Endodermal cell (in vitro differentiated cells): ENCODE measurements at regions not wholly inside any gene's neighbourhood (a gene's known extent, or its start where the extent isn't known, plus 50 kb on each side); places are given as distances from the start of the nearest gene placed in this dataset.

Experiments used
- DNase-seq: peaks from one replicate; pipeline ENCODE4 v3.0.0-alpha.2; 2017
- H3K27ac ChIP-seq: 2 replicates; pipeline ENCODE4 v1.5.1; 2013; ENCODE audit warnings: mild to moderate bottlenecking, low read depth, low read length, moderate library complexity
- H3K27me3 ChIP-seq: 2 replicates; pipeline ENCODE4 v1.6.1; 2013; ENCODE audit warnings: mild to moderate bottlenecking, low read length, moderate library complexity; ENCODE audit not compliant: insufficient read depth, control insufficient read depth, poor library complexity, severe bottlenecking
- H3K36me3 ChIP-seq: 2 replicates; pipeline ENCODE4 v1.7.0; 2013; ENCODE audit warnings: mild to moderate bottlenecking, low read length, moderate library complexity; ENCODE audit not compliant: control insufficient read depth, insufficient read depth
- H3K4me1 ChIP-seq: one replicate; pipeline ENCODE4 v1.7.0; 2013; ENCODE audit warnings: low read length; ENCODE audit not compliant: control insufficient read depth, insufficient read depth
- H3K4me3 ChIP-seq: 2 replicates; pipeline ENCODE4 v1.5.1; 2013; ENCODE audit warnings: mild to moderate bottlenecking, low read length, moderate library complexity
- H3K9ac ChIP-seq: 2 replicates; pipeline ENCODE4 v1.6.1; 2013; ENCODE audit warnings: mild to moderate bottlenecking, low read length, moderate library complexity; ENCODE audit not compliant: poor library complexity, severe bottlenecking; ENCODE audit errors: extremely low read depth
- H3K9me3 ChIP-seq: 2 replicates; pipeline ENCODE4 v1.6.1; 2013; ENCODE audit warnings: mild to moderate bottlenecking, low read length, moderate library complexity; ENCODE audit not compliant: control insufficient read depth
- H3K27ac Mint-ChIP-seq: 2 replicates; pipeline ENCODE4 v1.8.0; 2020; ENCODE audit warnings: mixed read lengths
- H3K27me3 Mint-ChIP-seq: 2 replicates; pipeline ENCODE4 v1.8.0; 2021; ENCODE audit warnings: mild to moderate bottlenecking, mixed read lengths; ENCODE audit not compliant: insufficient read depth
- H3K36me3 Mint-ChIP-seq: 2 replicates; pipeline ENCODE4 v1.8.0; 2020; ENCODE audit warnings: low read depth, mixed read lengths
- H3K4me1 Mint-ChIP-seq: 2 replicates; pipeline ENCODE4 v1.8.0; 2020; ENCODE audit warnings: mixed read lengths
- H3K4me3 Mint-ChIP-seq: 2 replicates; pipeline ENCODE4 v1.8.0; 2020; ENCODE audit warnings: mild to moderate bottlenecking, moderate library complexity, mixed read lengths
- H3K9me3 Mint-ChIP-seq: 2 replicates; pipeline ENCODE4 v1.8.0; 2020; ENCODE audit warnings: mild to moderate bottlenecking, mixed read lengths
- CTCF ChIP-seq: fragments of 200-600 bp; sonication (generic); conservative IDR thresholded peaks from 2 replicates; pipeline ENCODE4 v1.5.0; 2021; ENCODE audit warnings: antibody characterized with exemption, mild to moderate bottlenecking
- WGBS, 2 experiments: methylation state at CpG; one replicate each; pipeline versions ENCODE4 v1.1.5 to v1.1.7; 2013; ENCODE audit warnings: missing lambda C conversion rate in 2 of 2, mixed read lengths in 1 of 2; ENCODE audit not compliant: insufficient coverage in 1 of 2, insufficient read length in 1 of 2; 5-methylcytosine and 5-hydroxymethylcytosine counted together

- Mint-ChIP-seq H3K36me3 (no peaks in the 10 kb centered on the region), H3K9me3 (peaks cover 8% of the 10 kb centered on the region), H3K27ac (no peak overlapping the region), H3K4me3 (no peak overlapping the region), H3K4me1 (no peaks in the 10 kb centered on the region), H3K27me3 (no peaks in the 10 kb centered on the region)
- no peak for TF ChIP-seq CTCF
- no peaks in the 10 kb centered on the region for H3K4me1 ChIP-seq
- no peak overlapping the region for H3K4me3 ChIP-seq
- H3K9me3 ChIP-seq = peaks cover 12% of the 10 kb centered on the region
- DNase-seq = no peak
- H3K36me3 ChIP-seq = no peaks in the 10 kb centered on the region
- H3K9ac ChIP-seq = no peak overlapping the region
- no peak overlapping the region for H3K27ac ChIP-seq
- no peaks in the 10 kb centered on the region for H3K27me3 ChIP-seq
- WGBS, 2 experiments = 96 to 100% methylated on average over 1 of the region's 1 CpG
These were observed 296.8 kb downstream of the TENT5A start for GRCh38 chr6:81455641-81456040.

- Mint-ChIP-seq H3K9me3 (no peaks in the 10 kb centered on the region), H3K4me3 (no peak overlapping the region), H3K27me3 (no peaks in the 10 kb centered on the region), H3K4me1 (no peaks in the 10 kb centered on the region), H3K36me3 (no peaks in the 10 kb centered on the region), H3K27ac (no peak overlapping the region)
- H3K9ac ChIP-seq = no peak overlapping the region
- peak; percentile 38 for DNase-seq
- H3K27me3 ChIP-seq = no peaks in the 10 kb centered on the region
- no peak overlapping the region for H3K4me3 ChIP-seq
- 69 to 79% methylated on average over 2 of the region's 2 CpGs for WGBS, 2 experiments
- no peaks in the 10 kb centered on the region for H3K4me1 ChIP-seq
- H3K27ac ChIP-seq = no peak overlapping the region
- no peak for TF ChIP-seq CTCF
- H3K9me3 ChIP-seq = no peaks in the 10 kb centered on the region
- H3K36me3 ChIP-seq = no peaks in the 10 kb centered on the region
These were observed 300.7 kb downstream of the TENT5A start for GRCh38 chr6:81451787-81452186.

GRCh38 chr6:81450180-81450579 lies 302.3 kb downstream of the TENT5A start:
- no peak overlapping the region for H3K27ac Mint-ChIP-seq
- H3K9me3 Mint-ChIP-seq = no peaks in the 10 kb centered on the region
- no peak overlapping the region for H3K4me3 Mint-ChIP-seq
- Histone ChIP-seq H3K9me3 (no peaks in the 10 kb centered on the region), H3K36me3 (no peaks in the 10 kb centered on the region), H3K9ac (no peak overlapping the region), H3K27me3 (no peaks in the 10 kb centered on the region), H3K4me1 (no peaks in the 10 kb centered on the region), H3K27ac (no peak overlapping the region), H3K4me3 (no peak overlapping the region)
- H3K4me1 Mint-ChIP-seq = no peaks in the 10 kb centered on the region
- H3K27me3 Mint-ChIP-seq = no peaks in the 10 kb centered on the region
- H3K36me3 Mint-ChIP-seq = no peaks in the 10 kb centered on the region
- no peak for DNase-seq
- WGBS, 2 experiments = 92 to 93% methylated on average over 2 of the region's 2 CpGs
- TF ChIP-seq CTCF = no peak
